Gastrocnemius medialis (tissue), 4 donors: ENCODE measurements at regions not wholly inside any gene's neighbourhood (a gene's known extent, or its start where the extent isn't known, plus 50 kb on each side); places are given as distances from the start of the nearest gene placed in this dataset.

Experiments used
- ATAC-seq, 2 donors: fragments of 150-250 bp; one replicate each; pipeline ENCODE4 v1.9.1; 2016
- DNase-seq, 2 donors: peaks; one replicate each; pipeline ENCODE4 v3.0.0-alpha.2; 2019
- H3K27ac ChIP-seq, 4 donors: fragments of 200-600 bp; sonication (generic); 1 replicate in 1 of 4; 2 replicates in 3 of 4; pipeline ENCODE4 v1.5.1; 2016 to 2018; ENCODE audit warnings: mild to moderate bottlenecking in 2 of 4, moderate library complexity in 1 of 4
- H3K27me3 ChIP-seq, 3 donors: fragments of 200-600 bp; sonication (generic) in 2 of 3; 1 replicate in 1 of 3; 2 replicates in 2 of 3; pipeline versions ENCODE4 v1.5.1 to v1.6.0; 2016 to 2019; ENCODE audit warnings: mild to moderate bottlenecking in 1 of 3, moderate library complexity in 1 of 3
- H3K36me3 ChIP-seq, 2 donors: fragments of 200-600 bp; sonication (generic) in 1 of 2; one replicate each; pipeline ENCODE4 v1.5.1; 2017 to 2018
- H3K4me1 ChIP-seq, 2 donors: fragments of 200-600 bp; sonication (generic) in 1 of 2; one replicate each; pipeline ENCODE4 v1.5.1; 2016 to 2017; ENCODE audit warnings: mild to moderate bottlenecking in 2 of 2
- H3K4me3 ChIP-seq, 4 donors: fragments of 200-600 bp; sonication (generic) in 3 of 4; 1 replicate in 1 of 4; 2 replicates in 3 of 4; pipeline ENCODE4 v1.5.1; 2016 to 2019; ENCODE audit warnings: mild to moderate bottlenecking in 2 of 4
- H3K9me3 ChIP-seq, 3 donors: fragments of 200-600 bp; sonication (generic) in 2 of 3; 1 replicate in 1 of 3; 2 replicates in 2 of 3; pipeline ENCODE4 v1.5.1; 2016 to 2019
- POLR2A ChIP-seq, 2 donors: fragments of 450-650 bp; IDR thresholded peaks; one replicate each; pipeline ENCODE4 v1.6.1; 2017; ENCODE audit warnings: antibody characterized with exemption in 2 of 2, mild to moderate bottlenecking in 2 of 2, moderate library complexity in 2 of 2
- in situ Hi-C, 4 donors: fragments of 200-750 bp; cut with MboI; loops; one replicate each; pipeline versions ENCODE4 v1.15.0 to v1.8.0; 2017; ENCODE audit warnings: low sequenced_read_pairs in 4 of 4
- intact Hi-C: fragments of 100-400 bp; cut with DNase I; formaldehyde crosslinking; loops from one replicate; pipeline ENCODE4 v1.15.1; 2023; ENCODE audit warnings: low total_unique reads
- TF ChIP-seq, protein P1 (sequence below), 5 experiments: fragments of 450-650 bp in 3 of 5; fragments of 200-600 bp in 2 of 5; sonication (generic) in 2 of 5; IDR thresholded peaks in 4 of 5; conservative IDR thresholded peaks in 1 of 5; 1 replicate in 4 of 5; 2 replicates in 1 of 5; pipeline ENCODE4 v1.5.1; 2016 to 2019; ENCODE audit warnings: antibody characterized with exemption in 5 of 5, mild to moderate bottlenecking in 3 of 5, moderate library complexity in 3 of 5

DNA sequence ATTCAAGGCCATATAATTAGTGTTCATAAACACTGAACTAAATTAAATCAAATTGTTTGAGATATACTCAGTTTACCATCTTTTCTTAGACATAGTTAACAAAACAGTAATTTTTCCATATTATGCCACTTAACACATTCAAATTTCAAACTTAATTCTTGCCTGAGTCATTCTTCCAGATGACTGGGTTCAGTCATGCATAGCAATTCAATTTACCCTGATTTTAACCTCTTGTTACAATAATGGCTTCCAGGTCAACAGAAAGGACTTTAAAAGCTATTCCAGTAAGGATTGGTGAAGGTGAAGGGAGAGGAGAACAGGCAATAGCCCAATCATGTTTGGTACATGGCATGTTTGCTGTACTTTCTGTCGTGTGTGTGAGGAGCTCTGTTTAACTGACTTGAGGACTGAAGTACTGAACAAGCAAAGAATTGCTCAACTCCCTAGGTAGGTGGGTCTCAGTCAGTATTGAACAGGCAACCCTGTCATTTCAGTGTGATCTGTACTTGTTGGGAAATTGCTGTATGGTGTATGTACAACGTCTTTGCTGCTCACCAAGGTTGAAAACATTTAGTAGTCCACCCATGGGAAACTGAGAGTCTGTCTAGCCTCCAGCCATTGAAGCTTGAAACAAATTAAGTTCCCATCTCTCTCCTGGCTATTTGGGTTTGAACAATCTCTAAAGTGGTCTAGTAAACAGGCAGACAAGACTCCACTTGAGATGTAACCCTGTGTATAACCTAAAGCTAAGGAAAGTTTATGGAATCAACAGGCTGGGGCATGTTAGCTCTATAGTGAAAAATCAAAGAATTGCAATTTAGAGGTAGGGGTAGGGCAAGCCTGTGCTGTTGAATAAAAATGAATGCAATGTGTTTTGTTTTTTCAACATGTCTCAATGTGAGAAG, 327.2 kb downstream of the BTG1 start:
- in situ Hi-C loops = loop anchor here (10.0 to 25.0 kb wide), 6 partner anchors 319 to 769 kb away; partner anchors contain the start of gene BTG1 (in 1 of the 4)

DNA sequence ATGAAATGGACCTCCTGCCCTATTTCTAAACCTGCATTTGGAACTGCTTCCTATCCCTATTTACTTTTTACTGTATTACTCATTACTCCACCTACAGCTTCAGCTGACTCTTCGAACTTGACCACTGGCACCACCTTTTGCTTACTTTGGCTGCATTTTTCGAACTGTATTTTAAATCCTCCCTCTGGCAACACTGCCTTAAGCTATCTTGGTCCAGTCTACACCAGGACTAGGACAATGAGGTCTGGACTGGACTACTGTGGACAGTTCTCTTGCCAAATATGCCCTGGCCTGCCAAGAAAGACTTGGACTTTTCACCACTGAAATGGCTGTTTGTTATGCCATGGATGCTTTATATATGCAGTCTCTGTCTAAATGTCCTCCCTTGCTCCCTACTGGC, 328.1 kb downstream of the BTG1 start:
- TF ChIP-seq, protein P1, sequence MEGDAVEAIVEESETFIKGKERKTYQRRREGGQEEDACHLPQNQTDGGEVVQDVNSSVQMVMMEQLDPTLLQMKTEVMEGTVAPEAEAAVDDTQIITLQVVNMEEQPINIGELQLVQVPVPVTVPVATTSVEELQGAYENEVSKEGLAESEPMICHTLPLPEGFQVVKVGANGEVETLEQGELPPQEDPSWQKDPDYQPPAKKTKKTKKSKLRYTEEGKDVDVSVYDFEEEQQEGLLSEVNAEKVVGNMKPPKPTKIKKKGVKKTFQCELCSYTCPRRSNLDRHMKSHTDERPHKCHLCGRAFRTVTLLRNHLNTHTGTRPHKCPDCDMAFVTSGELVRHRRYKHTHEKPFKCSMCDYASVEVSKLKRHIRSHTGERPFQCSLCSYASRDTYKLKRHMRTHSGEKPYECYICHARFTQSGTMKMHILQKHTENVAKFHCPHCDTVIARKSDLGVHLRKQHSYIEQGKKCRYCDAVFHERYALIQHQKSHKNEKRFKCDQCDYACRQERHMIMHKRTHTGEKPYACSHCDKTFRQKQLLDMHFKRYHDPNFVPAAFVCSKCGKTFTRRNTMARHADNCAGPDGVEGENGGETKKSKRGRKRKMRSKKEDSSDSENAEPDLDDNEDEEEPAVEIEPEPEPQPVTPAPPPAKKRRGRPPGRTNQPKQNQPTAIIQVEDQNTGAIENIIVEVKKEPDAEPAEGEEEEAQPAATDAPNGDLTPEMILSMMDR (IDR thresholded peaks at IDR 0.05 in 4 of 5, conservative IDR thresholded peaks at IDR 0.05 in 1 of 5) = no peak
- no peak for TF ChIP-seq POLR2A (IDR thresholded peaks at IDR 0.05)
- H3K27ac ChIP-seq = no peak overlapping the region
- intact Hi-C loops (no loop called here), in situ Hi-C loops (loop anchor here (10.0 to 25.0 kb wide), 6 partner anchors 320 to 770 kb away; partner anchors contain the start of gene BTG1 (in 1 of the 4))
- no peaks in the 10 kb centered on the region for H3K9me3 ChIP-seq
- no peak for ATAC-seq
- no peaks in the 10 kb centered on the region for H3K4me1 ChIP-seq
- DNase-seq = no peak
- no peak overlapping the region for H3K4me3 ChIP-seq
- no peaks in the 10 kb centered on the region for H3K27me3 ChIP-seq
- H3K36me3 ChIP-seq = no peaks in the 10 kb centered on the region

More for the DNA sequence above, 327.2 kb downstream of the BTG1 start:
- H3K4me1 ChIP-seq = no peaks in the 10 kb centered on the region
- no peak overlapping the region for H3K4me3 ChIP-seq
- no peak for ATAC-seq
- H3K27me3 ChIP-seq = no peaks in the 10 kb centered on the region
- intact Hi-C loops = no loop called here
- H3K27ac ChIP-seq = no peak overlapping the region
- TF ChIP-seq POLR2A (IDR thresholded peaks at IDR 0.05) = no peak
- TF ChIP-seq, protein P1 (IDR thresholded peaks at IDR 0.05 in 4 of 5, conservative IDR thresholded peaks at IDR 0.05 in 1 of 5) = no peak
- H3K36me3 ChIP-seq = no peaks in the 10 kb centered on the region
- DNase-seq = no peak
- no peaks in the 10 kb centered on the region for H3K9me3 ChIP-seq

DNA sequence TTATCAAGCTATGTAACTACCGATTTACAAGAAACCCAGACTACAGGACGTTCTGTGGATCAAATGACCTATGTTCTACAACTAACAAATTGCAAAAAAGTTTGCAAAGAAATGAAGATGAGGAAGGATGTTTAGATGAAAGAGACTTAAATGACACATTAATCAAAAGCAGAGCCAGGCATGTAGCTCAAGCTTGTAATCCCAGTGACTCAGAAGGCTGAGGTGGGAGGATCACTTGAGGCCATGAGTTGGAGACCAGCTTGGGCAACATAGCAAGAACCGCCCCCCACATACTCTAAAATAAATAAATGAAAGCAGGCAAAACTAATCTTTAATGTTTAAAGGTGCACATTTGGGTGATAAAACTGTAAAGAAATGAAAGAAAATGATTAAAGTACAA, 331.9 kb downstream of the BTG1 start:
- in situ Hi-C loops = loop anchor here (5.0 to 25.0 kb wide), 7 partner anchors 324 to 774 kb away; partner anchors contain the start of gene BTG1 (in 1 of the 4)
- Histone ChIP-seq H3K27ac (no peak overlapping the region), H3K9me3 (no peaks in the 10 kb centered on the region), H3K27me3 (no peaks in the 10 kb centered on the region), H3K4me3 (no peak overlapping the region), H3K36me3 (no peaks in the 10 kb centered on the region), H3K4me1 (no peaks in the 10 kb centered on the region)
- DNase-seq = no peak
- TF ChIP-seq POLR2A (IDR thresholded peaks at IDR 0.05) = no peak
- TF ChIP-seq, protein P1 (IDR thresholded peaks at IDR 0.05 in 4 of 5, conservative IDR thresholded peaks at IDR 0.05 in 1 of 5) = no peak
- intact Hi-C loops = loop anchor here (5.0 kb wide), 3 partner anchors 329 to 431 kb away; no protein-coding TSS in a partner anchor
- no peak for ATAC-seq

DNA sequence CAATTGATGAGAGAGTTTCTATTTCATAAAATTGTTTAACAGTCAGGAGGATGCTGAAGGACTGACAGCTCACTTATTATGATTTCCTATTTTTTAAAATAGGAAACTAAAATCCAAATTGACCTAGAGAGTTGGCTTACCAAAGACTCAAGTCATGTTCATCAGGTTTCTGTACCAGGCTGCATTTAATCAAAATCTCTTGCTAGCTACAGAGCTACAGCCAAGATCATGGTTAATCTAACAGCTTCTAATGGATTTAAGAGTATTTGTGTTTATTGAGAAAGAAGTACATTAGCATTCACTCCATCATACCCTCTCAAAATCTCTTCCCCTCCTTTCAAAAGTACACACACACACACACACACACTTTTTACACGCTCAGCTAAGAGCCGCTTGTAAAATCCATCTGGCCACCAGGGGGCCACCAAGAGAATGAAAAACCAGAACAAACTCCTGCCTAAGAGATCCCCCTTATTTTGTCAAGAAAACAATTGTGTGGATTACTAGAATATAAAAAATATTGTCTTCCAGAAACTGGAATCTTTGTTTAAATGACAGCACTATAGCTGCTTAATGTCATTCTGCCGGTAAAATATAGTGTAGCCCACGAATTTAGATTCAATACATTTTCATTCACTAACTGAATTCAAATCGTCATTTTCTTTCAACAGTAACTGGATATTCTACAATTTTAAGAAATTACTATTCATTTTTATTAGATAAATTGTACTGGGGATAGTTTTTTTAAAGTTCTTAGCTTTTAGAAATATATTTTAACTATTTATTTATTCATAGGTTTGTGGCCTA, 334.0 kb downstream of the BTG1 start:
- ATAC-seq (peak; percentile 50 to 60), DNase-seq (peak; percentile 19 to 27)
- intact Hi-C loops (loop anchor here (1.0 to 5.0 kb wide), 4 partner anchors 331 to 759 kb away; no protein-coding TSS in a partner anchor), in situ Hi-C loops (loop anchor here (5.0 to 25.0 kb wide), 7 partner anchors 326 to 776 kb away; partner anchors contain the start of gene BTG1 (in 1 of the 4))
- Histone ChIP-seq H3K4me3 (no peak overlapping the region), H3K36me3 (no peaks in the 10 kb centered on the region), H3K27ac (no peak overlapping the region), H3K4me1 (no peaks in the 10 kb centered on the region), H3K27me3 (no peaks in the 10 kb centered on the region), H3K9me3 (no peaks in the 10 kb centered on the region)
- TF ChIP-seq, protein P1 (IDR thresholded peaks at IDR 0.05 in 4 of 5, conservative IDR thresholded peaks at IDR 0.05 in 1 of 5) = peak; percentile 61 to 75 (median 68)
- TF ChIP-seq POLR2A (IDR thresholded peaks at IDR 0.05) = no peak
